Esophagus muscularis mucosa (tissue), 4 donors: ENCODE measurements at regions not wholly inside any gene's neighbourhood (a gene's known extent, or its start where the extent isn't known, plus 50 kb on each side); places are given as distances from the start of the nearest gene placed in this dataset.

ENCODE experiments used
- DNase-seq: peaks from one replicate; pipeline ENCODE4 v3.0.0-alpha.2; 2017; ENCODE audit errors: extremely low spot score
- H3K27ac ChIP-seq, 4 donors: fragments of 200-600 bp; sonication (generic); replicated peaks in 1 of 4; 1 replicate in 3 of 4; 2 replicates in 1 of 4; pipeline ENCODE4 v1.5.1; 2016 to 2019; ENCODE audit warnings: mild to moderate bottlenecking in 1 of 4
- H3K27me3 ChIP-seq, 4 donors: fragments of 200-600 bp; sonication (generic); one replicate each; pipeline versions ENCODE4 v1.5.1 to v1.6.0; 2016 to 2019
- H3K36me3 ChIP-seq, 4 donors: fragments of 200-600 bp; sonication (generic); one replicate each; pipeline ENCODE4 v1.5.1; 2016 to 2019
- H3K4me1 ChIP-seq, 4 donors: fragments of 200-600 bp; sonication (generic); one replicate each; pipeline ENCODE4 v1.5.1; 2016 to 2019
- H3K4me3 ChIP-seq, 4 donors: fragments of 200-600 bp; sonication (generic); 1 replicate in 2 of 4; 2 replicates in 2 of 4; pipeline ENCODE4 v1.5.1; 2016 to 2019; ENCODE audit warnings: mild to moderate bottlenecking in 4 of 4, moderate library complexity in 1 of 4
- H3K9me3 ChIP-seq, 4 donors: fragments of 200-600 bp; sonication (generic); 1 replicate in 3 of 4; 2 replicates in 1 of 4; pipeline ENCODE4 v1.5.1; 2016 to 2019
- EP300 ChIP-seq: sonication (generic); formaldehyde crosslinking; IDR thresholded peaks from one replicate; pipeline ENCODE4 v1.6.1; 2017; ENCODE audit warnings: antibody characterized with exemption
- POLR2A ChIP-seq: fragments of 450-650 bp; IDR thresholded peaks from one replicate; pipeline ENCODE4 v1.6.1; 2017; ENCODE audit warnings: antibody characterized with exemption, moderate library complexity, mild to moderate bottlenecking, low read depth
- POLR2AphosphoS5 ChIP-seq, 2 donors: sonication (generic); formaldehyde crosslinking; IDR thresholded peaks; one replicate each; pipeline ENCODE4 v1.6.1; 2017; ENCODE audit warnings: antibody characterized with exemption in 2 of 2
- whole genome bisulfite sequencing: methylation state at CpG from one replicate; pipeline ENCODE4 v1.1.5; 2018; 5-methylcytosine and 5-hydroxymethylcytosine counted together
- intact Hi-C: fragments of 100-400 bp; cut with DNase I; formaldehyde crosslinking; loops from one replicate; pipeline ENCODE4 v1.15.1; 2023
- TF ChIP-seq, protein P1 (sequence below), 3 experiments: fragments of 200-600 bp in 2 of 3; fragments of 450-650 bp in 1 of 3; sonication (generic) in 2 of 3; IDR thresholded peaks; one replicate each; pipeline ENCODE4 v1.5.1; 2017 to 2019; ENCODE audit warnings: antibody characterized with exemption in 3 of 3, mild to moderate bottlenecking in 2 of 3, moderate library complexity in 1 of 3

- H3K27me3 ChIP-seq, result no peaks in the 10 kb centered on the region
- peaks cover 0 to 7% (median 0%) of the 10 kb centered on the region in 4 donors for H3K9me3 ChIP-seq
- DNase-seq, result no peak
- no peak for TF ChIP-seq POLR2A
- no peak for TF ChIP-seq POLR2AphosphoS5 (IDR thresholded peaks at IDR 0.05)
- no peak overlapping the region for H3K4me3 ChIP-seq
- H3K27ac ChIP-seq, result no peak overlapping the region
- peaks cover 0 to 2% (median 0%) of the 10 kb centered on the region in 4 donors for H3K4me1 ChIP-seq
- intact Hi-C loops, result no loop called here
- H3K36me3 ChIP-seq, result no peaks in the 10 kb centered on the region
Measured at GRCh38 chr9:106583751-106584150, 279.2 kb upstream of the ZNF462 start.

- intact Hi-C loops, result no loop called here
- peaks cover 0 to 6% (median 0%) of the 10 kb centered on the region in 4 donors for H3K4me1 ChIP-seq
- H3K27me3 ChIP-seq, result no peaks in the 10 kb centered on the region
- H3K4me3 ChIP-seq, result no peak overlapping the region
- 74% methylated on average over 2 of the region's 2 CpGs for WGBS
- H3K36me3 ChIP-seq, result no peaks in the 10 kb centered on the region
- H3K9me3 ChIP-seq, result no peaks in the 10 kb centered on the region
- TF ChIP-seq, protein P1, sequence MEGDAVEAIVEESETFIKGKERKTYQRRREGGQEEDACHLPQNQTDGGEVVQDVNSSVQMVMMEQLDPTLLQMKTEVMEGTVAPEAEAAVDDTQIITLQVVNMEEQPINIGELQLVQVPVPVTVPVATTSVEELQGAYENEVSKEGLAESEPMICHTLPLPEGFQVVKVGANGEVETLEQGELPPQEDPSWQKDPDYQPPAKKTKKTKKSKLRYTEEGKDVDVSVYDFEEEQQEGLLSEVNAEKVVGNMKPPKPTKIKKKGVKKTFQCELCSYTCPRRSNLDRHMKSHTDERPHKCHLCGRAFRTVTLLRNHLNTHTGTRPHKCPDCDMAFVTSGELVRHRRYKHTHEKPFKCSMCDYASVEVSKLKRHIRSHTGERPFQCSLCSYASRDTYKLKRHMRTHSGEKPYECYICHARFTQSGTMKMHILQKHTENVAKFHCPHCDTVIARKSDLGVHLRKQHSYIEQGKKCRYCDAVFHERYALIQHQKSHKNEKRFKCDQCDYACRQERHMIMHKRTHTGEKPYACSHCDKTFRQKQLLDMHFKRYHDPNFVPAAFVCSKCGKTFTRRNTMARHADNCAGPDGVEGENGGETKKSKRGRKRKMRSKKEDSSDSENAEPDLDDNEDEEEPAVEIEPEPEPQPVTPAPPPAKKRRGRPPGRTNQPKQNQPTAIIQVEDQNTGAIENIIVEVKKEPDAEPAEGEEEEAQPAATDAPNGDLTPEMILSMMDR (IDR thresholded peaks at IDR 0.05), result no peak
- TF ChIP-seq POLR2AphosphoS5 (IDR thresholded peaks at IDR 0.05) (no peak), EP300 (no peak), POLR2A (no peak)
- DNase-seq, result no peak
- H3K27ac ChIP-seq, result no peak overlapping the region
Measured at GRCh38 chr9:106587042-106587441, 275.9 kb upstream of the ZNF462 start.

DNA sequence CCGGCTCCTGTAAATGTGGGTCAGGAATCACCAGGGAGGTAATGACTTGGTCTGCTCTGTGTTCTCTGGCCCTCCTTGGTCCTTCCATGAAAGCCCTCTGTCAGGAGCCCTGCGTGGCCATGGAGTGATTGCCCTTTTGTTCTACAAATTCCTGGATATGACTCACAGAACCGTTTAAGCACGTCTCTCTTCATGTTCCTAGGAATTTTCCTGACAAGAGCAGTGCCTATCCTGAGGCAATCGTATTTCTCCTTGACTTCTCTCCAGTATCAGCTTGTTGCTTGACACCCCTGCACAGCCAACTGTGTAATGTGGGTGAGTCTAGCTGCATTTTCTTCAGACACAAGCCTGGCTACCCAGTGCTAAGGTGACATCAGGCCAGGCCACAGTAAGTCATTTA, 274.3 kb upstream of the ZNF462 start:
- Histone ChIP-seq H3K4me3 (no peak overlapping the region), H3K27ac (no peak overlapping the region), H3K4me1 (peaks cover 0 to 6% (median 0%) of the 10 kb centered on the region in 4 donors), H3K27me3 (no peaks in the 10 kb centered on the region), H3K9me3 (no peaks in the 10 kb centered on the region), H3K36me3 (no peaks in the 10 kb centered on the region)
- TF ChIP-seq, protein P1 (IDR thresholded peaks at IDR 0.05), result no peak
- no peak for TF ChIP-seq POLR2A
- TF ChIP-seq POLR2AphosphoS5 (IDR thresholded peaks at IDR 0.05), result no peak
- TF ChIP-seq EP300, result no peak
- intact Hi-C loops, result no loop called here
- no peak for DNase-seq
- 43% methylated on average over 5 of the region's 5 CpGs for WGBS

DNA sequence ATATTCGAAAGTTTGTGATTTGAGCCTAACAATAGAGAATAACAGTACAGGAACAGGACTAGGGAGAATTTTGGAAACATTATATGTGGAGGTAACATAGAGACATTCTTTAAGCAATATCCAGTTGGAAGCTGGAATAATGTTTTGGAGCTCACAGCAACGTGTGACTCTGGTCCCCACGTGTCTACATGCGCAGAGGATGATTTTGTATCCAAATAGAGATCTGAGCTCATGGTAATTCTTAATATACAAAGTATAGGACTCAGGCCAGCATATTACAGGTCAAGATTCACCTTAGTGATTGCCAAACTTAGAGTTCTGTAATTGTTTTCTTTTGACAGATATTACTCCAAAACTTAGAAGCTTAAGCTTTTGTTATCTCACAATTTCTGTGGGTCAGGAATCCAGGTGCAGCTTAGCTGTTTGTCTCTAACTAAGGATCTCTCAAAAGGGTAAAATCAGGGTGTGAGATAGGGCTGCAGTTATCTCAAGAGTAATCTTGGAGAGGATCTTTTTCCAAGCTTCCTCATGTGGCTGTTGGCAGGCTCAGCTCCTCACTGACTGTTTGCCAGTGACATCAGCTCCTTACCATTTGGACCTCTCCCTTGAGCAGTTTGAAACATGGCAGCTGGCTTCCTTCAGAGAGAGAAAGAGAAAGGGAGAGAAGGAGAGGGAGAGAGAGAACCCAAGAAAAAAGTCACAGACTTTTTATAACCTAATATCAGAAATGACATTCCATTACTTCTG, 272.0 kb upstream of the ZNF462 start:
- no peak for TF ChIP-seq POLR2AphosphoS5 (IDR thresholded peaks at IDR 0.05)
- TF ChIP-seq, protein P1 (IDR thresholded peaks at IDR 0.05), result no peak
- no peak for TF ChIP-seq POLR2A
- no peak for TF ChIP-seq EP300
- Histone ChIP-seq H3K27me3 (no peaks in the 10 kb centered on the region), H3K4me1 (peaks cover 0 to 6% (median 0%) of the 10 kb centered on the region in 4 donors), H3K9me3 (no peaks in the 10 kb centered on the region), H3K36me3 (no peaks in the 10 kb centered on the region), H3K4me3 (no peak overlapping the region), H3K27ac (no peak overlapping the region)
- no peak for DNase-seq
- intact Hi-C loops, result no loop called here
- WGBS, result 76% methylated on average over 4 of the region's 4 CpGs

- WGBS, result 86% methylated on average over 7 of the region's 7 CpGs
- DNase-seq, result no peak
- intact Hi-C loops, result no loop called here
- Histone ChIP-seq H3K4me3 (no peak overlapping the region), H3K36me3 (no peaks in the 10 kb centered on the region), H3K27me3 (no peaks in the 10 kb centered on the region), H3K4me1 (peaks cover 0 to 6% (median 0%) of the 10 kb centered on the region in 4 donors), H3K27ac (no peak overlapping the region), H3K9me3 (no peaks in the 10 kb centered on the region)
- TF ChIP-seq POLR2AphosphoS5 (IDR thresholded peaks at IDR 0.05), result no peak
- TF ChIP-seq EP300, result no peak
- TF ChIP-seq, protein P1 (IDR thresholded peaks at IDR 0.05), result no peak
- TF ChIP-seq POLR2A, result no peak
Measured at GRCh38 chr9:106593201-106593600, 269.8 kb upstream of the ZNF462 start.
